Fibroblast of skin of abdomen (primary cell): ENCODE measurements at regions not wholly inside any gene's neighbourhood (a gene's known extent, or its start where the extent isn't known, plus 50 kb on each side); places are given as distances from the start of the nearest gene placed in this dataset.

Source experiments
- DNase-seq: peaks from one replicate; pipeline ENCODE4 v3.0.0-alpha.2; 2013

DNA sequence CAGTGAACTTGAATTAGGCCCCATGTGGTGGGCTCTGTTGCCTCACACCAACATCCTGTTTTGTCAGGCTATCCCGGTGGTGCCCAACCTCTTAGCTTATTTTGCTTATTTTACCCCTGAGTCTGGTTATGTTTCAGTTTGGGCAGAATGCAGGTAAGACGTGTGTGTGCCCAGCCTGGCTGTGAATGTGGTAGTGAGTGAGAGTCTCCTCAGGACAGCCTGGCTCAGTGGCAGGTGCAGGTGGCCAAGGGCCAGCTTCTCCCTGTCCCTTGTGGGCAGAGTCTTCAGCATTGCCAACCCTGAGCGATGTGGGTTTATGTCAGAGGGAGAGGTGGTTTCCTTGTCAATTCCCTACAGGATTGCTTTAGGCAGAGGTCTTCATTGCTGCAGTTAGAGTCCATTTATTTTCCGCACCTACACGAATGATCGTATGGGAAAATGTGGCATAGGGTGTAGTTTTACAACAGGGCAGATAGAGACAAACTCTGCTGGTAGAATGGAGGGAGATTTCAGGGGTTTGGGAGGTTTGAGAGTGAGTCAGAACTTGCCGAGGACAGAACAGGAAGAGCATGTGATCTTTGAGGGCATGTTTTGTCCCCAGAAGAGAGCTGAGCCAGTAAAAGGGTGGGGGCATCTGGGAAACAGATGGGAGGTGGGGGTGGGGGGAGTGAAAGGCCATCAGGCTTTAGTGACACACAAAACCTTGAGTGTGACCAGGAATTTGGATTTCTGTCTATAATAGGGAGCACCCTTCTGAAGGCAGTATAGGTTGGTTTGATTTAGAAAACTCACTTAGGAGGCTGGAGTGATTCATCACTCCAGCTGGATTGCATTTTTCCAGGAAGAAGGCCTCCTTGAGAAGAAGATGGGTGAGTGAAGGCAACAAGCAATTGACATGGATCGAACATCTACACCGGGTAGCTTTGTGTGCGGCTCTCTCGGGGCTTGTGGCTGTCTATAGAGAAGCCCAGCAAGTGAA lies 156.2 kb upstream of the CELF4 start:
- DNase-seq, result no peak

DNA sequence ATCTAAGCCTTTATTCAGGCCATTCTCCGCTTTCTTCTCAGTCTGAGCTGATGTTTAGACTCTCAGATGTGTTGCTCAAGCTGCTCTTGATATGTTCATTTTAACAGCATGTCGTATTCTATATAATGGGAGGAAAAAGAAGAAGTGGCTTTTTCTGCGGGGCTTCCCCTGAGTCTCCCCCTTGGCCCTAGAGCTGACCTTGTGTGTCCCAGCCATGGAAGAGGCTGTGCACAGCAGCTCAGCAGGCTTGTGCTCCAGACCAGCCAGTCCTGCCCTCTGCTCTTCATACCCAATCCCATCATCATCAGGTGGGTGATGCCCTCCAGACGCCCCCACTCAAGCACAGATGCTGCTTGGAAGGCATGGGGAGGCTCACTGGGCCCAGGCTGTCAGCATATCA lies 155.1 kb upstream of the CELF4 start:
- no peak for DNase-seq

DNA sequence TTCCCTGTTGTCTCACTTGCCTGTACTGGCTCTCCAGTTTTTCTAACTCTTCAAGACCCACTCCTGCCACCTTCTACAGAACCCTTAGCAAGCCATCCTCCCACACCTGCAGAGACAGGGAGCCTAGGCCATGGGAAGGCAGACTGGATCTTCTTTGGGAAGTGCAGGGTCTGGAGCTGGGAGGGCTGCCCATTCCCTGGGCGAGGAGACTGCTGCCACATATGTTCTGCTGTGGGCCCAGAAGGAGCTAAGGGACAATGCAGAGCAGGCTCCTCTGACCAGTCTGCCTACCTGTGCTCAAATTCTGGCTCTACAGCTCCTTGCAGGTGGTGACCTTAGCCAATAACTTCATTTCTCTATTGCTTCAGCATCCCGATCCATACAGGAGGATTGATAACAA lies 152.1 kb upstream of the CELF4 start:
- DNase-seq, result no peak

DNA sequence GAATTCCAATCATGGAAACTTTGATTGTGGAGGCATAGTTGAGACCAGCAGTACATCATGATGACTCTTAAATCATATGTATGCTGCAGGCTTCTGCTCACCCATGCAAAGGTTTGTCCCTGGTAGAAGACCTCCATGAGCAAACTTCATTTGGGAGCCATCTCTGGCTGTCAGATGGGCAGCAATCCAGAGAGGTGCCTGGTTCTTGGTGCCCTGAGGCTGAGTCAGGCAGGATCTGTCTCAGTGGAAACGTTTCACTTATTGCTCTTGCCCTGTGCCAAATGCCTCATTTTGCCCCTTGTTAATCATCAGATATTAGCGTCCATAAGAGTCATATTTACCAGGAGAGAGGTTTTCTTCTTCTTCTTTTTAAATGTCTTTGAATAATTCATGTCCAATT lies 151.5 kb upstream of the CELF4 start:
- DNase-seq, result no peak

DNA sequence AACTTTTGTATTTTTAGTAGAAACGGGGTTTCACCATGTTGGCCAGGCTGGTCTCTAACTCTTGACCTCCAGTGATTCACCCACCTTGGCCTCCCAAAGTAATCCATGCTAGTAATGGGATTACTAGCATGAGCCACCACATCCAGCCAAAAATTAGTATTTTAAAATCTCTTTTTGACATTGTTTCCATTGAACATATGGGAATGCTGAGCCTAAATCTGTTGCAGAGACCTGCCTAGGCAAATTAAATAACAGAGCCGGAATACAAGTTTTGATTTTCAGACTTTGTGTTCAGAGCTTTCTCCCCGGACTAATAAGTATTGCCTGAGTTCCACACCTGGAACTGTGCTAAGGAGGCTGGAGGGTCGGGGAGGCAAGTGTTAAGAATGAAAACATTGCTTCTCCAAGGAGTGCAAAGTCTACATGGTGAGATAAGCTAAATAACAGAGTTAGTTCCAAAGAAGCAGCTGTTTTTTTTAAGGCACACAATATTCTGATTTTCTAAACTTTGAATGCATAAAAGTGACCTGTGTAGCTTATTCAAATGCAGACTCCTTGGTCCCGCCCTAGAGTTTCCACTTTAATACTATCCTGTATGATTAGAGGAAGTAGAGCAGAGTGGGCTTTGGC lies 150.6 kb upstream of the CELF4 start:
- DNase-seq, result no peak

DNA sequence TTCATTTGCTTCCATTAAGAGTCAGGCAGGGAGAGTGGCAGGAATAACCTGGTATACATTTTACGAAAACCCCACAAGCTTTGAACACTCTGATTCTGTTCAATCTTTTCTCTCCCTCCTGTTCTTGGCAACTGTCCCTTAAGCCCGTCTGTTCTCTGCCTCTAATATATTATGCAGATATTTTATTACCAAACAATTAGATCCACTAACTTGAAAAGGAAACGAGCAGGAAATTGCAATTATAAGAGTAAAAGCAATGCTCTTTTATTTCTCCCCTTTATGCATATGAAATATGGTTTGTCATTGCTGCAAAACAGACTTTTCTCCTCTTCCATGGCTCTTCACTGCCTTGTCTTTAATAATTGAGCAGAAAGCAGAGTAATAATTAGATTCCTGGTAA lies 149.1 kb upstream of the CELF4 start:
- no peak for DNase-seq

DNA sequence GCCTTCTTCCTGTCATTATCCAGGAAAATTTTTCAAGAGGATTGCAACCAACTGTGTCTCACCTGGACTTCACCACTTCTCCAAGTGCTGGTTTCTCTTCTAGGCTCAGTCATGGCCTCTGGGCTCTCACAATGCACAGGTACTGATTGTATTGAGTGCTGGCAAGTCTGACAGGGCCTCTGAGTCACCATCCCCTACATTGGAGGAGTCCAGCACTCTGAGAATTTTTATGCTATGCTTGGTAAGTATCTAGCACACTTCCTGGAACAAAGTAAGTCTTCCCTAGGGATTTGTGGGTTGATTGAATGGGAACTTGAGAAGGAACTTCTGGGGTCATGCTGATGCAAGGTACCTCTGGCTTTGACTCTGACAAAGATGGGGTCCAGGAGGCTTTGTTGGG lies 147.2 kb upstream of the CELF4 start:
- DNase-seq, result no peak

DNA sequence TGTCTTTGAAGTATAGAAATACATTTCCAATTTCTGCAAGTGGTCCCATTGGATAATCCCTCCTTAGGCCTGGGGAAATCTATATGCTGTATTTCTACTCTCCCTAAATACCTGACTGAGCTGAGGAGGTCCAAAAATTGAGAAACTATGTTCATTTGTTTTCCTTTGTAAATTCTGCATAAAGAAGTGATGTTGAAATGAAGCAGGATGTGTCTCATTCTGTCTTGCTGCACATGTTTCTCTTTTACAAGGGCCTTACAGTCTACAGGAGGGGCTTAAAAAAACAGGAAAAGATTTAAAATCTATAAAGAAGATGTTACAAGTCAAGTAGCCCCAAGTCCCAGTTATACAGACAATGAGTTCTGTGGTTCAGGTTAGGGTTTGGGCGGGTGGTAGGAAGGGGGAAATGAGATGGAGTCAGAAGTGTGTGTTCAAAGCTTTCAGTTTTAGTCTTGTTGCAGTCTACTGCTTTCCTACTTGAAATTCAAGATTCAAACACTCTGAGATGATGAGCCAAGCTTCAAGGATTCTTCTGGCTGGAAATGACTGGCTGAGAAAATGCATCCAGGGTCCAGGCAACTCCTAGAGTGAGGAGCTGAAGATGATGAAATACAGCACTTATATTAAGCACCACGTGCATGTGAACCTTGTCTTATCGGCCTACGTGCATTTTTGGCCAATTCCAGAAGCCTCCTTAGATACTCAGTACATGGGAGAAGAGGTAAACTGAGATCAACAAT lies 146.3 kb upstream of the CELF4 start:
- DNase-seq, result no peak

DNA sequence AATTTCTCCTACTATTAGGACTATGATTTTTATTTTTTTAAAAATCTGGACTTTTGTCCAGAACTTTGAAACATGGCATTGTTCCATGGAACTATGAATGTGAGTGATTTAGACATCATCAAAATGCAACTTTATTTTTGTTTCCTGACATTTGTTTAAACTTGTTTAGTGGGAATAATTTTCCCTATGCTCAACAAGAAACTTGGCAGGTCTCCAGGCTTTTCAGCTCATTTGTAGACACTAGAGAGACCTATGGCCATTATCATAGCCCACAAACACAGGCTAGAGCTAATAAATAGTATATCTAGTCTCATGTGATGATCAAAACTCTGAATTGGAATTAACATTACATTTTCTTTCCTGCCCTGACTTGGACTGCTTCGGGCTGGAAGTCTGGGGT lies 145.1 kb upstream of the CELF4 start:
- no peak for DNase-seq

DNA sequence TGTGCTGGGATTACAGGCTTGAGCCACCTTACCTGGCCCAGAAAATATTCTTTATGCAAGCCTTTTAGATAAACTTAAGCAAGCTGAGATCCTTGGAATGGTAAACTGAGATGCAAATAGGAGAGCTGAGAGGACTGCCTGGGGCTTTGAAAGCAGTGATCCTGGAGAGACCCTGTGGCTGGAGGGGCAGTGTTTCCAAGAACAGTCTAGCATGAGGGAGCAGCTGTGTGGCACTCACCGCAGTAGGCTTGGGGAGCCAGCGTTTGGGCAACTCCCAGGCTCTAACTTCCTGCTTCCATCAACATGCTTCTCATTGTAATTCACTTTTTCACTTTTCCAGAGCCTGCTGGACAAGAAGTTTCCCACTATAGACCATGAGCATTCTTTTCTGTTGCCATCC lies 144.1 kb upstream of the CELF4 start:
- DNase-seq, result no peak

DNA sequence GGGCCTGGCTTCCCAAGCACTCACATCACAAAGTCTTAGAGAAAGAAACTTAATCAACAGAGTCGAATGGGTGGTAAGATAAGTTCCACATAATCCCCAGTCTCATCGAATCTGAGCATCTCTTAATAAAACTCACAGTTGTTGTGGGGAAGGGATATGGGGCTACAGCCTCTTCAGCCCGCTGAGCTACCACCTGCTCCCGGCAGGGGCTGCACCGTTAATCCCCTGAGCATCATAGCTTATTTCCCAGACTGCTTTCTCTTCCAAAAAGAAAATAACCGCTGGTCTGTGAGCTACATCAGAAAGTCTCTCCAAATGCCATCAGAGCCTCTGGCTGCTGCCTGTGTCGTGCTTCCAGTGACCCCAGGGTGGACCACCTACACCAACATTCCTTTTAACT lies 139.4 kb upstream of the CELF4 start:
- no peak for DNase-seq

DNA sequence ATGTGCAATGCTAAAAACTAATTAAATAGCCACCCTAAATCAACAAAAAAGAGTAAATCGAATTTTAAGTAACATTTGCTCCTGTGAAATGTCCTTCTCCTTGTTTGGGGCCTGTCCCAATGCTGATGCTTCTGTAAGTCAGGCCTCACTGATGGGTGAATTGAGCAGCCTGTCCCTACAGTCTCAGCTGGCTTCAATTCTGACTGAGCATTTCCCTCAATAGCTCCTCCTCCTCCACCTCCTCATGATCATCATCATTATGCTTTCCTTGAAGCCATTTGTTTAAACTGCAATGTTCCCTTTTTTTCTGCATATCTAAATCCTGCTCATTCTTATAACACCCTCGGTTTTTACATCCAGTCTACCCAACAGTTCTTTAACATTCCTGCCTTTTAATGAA lies 137.2 kb upstream of the CELF4 start:
- DNase-seq, result no peak

DNA sequence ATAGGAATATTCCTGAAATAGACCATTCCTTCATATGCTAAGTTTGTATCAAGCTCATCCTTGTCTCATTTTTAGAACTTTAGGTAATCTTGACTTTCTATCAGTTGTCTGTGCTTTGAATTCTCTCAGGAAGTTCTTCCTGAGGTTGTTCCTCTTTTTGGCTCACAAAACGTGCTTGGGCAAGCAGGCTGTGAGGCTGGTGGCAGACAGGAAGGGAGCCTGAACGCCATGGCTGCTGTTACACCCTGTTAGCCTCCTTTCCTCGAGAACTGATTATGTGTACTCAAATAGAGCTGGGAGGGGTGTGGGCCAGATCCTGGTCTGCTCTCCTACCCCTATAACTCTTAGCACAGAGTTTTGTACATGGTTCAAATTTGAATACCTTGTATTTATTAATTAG lies 136.4 kb upstream of the CELF4 start:
- no peak for DNase-seq

DNA sequence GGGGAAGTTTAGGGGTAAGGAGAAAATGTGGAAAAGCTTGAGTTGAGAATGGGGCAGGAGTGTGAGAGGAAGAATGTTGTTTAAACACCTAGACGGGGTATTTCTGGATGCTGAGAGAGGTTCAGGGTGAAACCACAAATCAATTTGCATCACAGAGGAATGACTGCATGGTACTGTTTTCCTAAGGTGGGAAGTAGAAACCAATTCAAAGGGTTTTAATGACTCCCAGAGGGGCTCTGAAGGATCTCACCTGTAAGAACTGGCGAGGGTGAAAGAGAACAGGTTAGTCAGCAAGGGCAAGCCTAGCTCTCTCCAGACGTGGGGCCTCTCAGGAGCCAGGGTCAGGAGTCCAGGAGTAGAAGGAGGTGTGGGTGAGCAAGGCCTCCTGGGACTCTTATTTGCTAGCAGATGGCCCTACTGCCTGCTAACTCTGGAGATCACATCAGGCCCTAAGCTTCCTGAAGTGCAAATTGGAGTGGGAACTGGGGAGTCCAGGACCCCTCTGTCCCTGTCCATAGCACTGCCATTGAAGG lies 133.0 kb upstream of the CELF4 start:
- no peak for DNase-seq

DNA sequence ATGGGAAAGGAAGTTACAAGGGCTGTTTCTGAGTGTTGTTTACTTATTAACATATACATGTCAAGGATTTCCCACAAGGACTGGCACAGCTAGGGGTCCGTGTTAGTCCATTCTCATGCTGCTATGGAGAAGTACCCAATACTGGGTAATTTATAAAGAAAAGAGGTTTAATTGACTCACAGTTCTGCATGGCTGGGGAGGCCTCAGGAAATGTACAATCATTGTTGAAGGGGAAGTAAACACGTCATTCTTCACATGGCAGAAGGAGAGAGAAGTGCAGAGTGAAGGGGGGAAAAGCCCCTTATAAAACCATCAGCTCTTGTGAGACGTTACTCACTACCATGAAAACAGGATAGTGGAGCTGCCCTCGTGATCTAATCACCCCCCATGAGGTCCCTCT lies 128.9 kb upstream of the CELF4 start:
- no peak for DNase-seq

DNA sequence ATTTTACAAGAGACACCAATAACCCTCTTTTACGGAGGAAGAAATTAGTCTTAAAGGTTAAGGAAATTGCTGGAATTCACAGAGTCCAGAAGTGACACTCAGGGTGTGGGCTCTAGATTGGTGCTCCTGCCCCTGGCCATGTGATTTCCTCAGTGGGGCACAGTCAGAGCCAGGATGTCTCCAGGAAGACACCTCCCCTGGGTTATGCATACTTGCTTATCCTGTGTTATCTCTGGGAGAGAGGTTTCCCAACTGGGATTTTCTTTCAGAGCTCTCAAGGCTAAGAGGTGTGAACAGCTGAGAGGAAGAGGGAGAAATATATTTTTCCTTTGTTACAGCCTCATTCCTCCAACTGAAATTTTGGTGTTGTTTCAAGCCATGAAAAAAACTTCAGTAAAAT lies 125.6 kb upstream of the CELF4 start:
- no peak for DNase-seq

DNA sequence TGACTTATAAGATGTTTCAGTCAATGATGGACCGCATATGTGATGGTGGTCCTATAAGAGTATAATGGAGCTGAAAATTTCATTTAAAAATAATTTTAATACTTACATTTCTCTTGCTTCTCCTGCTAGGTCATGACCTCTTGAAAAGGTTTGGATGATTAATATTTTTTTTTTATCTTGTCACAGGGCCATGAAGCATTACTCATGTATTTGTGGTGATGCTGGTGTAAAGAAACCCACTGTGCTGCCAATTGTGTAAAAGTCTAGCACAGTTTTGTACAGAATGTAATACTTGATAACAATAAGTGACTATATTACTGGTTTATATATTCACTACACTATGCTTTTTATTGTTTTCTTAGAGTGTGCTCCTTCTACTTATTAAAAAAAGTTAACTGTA lies 124.2 kb upstream of the CELF4 start:
- no peak for DNase-seq

DNA sequence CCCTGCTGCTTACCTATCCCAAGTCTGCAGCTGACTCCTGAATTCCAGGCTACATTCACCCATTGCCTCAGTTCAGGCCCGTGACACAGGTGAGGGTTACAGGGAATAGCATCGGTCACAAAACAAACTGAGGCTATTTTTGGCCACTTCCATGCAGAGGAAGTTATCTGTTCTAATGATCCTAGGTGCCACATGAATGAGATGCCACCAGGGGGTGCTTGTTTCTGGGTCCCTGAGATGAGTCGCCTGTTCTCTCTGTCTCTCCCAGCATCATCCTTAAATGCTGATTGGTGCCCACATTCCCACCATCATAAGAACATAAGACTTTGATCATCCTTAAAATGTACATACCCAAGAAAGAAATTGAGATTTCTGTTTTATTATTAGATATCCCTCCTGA lies 119.0 kb upstream of the CELF4 start:
- no peak for DNase-seq

DNA sequence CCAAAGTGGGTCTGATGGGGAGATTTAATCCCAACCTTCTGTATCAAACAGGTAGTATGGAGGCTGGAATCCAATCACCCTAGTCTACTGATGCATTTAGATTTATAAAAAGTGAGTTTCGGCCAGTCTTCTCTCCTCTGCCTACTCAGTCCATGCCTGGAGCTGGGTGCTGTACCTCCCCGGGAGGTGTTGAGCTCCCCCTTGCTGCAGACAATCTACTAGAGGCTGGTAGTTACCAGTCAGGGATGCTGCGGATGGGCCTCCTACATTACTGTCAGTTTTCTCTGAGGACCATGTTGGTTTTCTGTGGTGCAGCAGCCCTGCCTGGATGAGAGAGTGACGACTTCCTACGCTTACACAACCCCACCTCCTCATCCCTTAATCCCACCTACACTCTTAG lies 118.6 kb upstream of the CELF4 start:
- DNase-seq, result no peak

DNA sequence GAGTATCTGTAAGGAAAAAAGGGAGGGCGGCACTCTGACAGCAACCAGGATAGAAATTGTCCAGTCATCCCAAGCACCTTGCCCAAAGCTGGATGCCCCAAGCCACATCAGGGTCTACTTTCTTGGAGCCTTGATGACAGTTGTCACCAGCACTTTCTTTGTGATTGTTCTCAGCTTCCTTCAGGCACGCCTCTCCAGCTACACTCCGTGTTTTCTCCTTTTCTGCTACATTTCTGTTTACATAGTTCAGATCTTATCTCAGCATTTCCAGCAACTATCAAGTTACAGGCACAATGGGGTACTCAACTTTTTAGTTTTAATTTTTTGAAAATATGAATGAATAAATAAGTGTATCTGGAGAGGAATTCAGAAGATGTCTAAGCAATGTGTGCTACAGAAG lies 115.3 kb upstream of the CELF4 start:
- no peak for DNase-seq

DNA sequence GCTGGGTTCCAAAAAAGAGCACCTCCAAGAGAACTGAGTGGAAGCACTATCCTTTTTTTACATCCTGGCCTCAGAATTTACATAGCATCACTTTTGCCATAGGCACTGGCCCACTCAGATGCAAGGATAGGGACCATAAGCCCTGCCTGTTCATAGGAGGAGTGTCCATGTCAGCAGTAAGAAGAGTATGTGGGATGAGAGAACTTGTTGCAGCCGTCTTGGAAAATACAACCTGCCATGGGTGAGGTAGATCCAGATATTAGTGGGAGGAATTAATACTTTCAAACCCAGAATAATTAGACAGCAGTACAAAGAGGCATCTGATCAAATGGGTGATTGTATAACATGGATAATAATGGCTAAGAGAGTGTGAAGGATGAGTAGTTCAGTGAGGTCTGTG lies 110.7 kb upstream of the CELF4 start:
- no peak for DNase-seq

DNA sequence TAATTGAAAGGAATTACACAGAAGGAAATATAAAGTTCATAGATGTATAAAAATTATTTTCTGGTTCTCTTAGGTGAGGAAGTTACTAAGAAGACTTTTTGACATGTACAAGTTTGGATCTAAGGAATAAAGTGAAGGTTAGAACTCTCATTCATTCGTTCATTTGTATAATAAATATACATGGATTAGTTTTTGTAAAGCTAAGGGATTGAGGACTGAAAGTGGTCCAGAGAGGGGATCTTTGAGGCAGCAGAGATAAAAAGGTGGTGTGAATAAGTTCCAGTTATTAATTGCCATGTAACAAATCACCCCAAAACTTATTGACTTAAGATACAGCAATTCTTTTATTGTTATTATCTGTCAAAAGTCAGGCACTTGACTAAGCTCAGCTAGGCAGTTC lies 110.1 kb upstream of the CELF4 start:
- DNase-seq, result no peak

DNA sequence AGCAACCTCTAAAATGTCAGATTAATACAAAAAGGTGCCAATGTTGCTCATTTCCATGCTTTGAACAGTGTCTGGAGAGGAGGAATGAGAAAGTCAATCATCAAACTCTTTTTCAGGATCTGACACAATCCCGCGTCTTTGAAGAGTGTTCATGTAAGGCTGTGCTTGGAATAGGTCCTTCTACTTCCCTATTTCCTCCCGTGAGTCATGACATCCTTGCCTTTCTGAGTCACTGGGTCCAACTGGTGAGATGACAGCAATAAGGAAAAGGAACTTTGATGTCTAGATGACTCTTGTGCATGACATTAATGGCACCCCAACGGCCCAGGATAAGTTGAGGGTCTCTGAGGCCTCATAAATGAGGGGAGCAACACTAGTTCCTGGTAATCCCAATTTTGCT lies 109.0 kb upstream of the CELF4 start:
- no peak for DNase-seq
